ENCODE measurements at regions not wholly inside any gene's neighbourhood (a gene's known extent, or its start where the extent isn't known, plus 50 kb on each side); places are given as distances from the start of the nearest gene placed in this dataset.
A peak's percentile ranks its signal among the peaks of the same experiment; 100 is the strongest.

- Histone ChIP-seq H3K4me3 (ENCODE audit: low read length) (no peak overlapping the region), H3K4me1 (ENCODE audit: control insufficient read depth, insufficient read depth, low read length) (no peaks in the 10 kb centered on the region), H3K36me3 (ENCODE audit: control insufficient read depth, insufficient read depth, low read length, severe bottlenecking) (no peaks in the 10 kb centered on the region), H3K9ac (ENCODE audit: low read length) (no peak overlapping the region), H3K27me3 (replicated peaks; ENCODE audit: control insufficient read depth, insufficient read depth, low read length) (peaks cover 81% of the 10 kb centered on the region), H3K9me3 (ENCODE audit: control insufficient read depth, low read length) (no peaks in the 10 kb centered on the region)
- no peak for DNase-seq (ENCODE audit: low read depth)
Measured at GRCh38 chr1:17920881-17921640, 165.9 kb downstream of the ACTL8 start.

- H3K9ac ChIP-seq (ENCODE audit: low read length) = no peak overlapping the region
- no peaks in the 10 kb centered on the region for H3K36me3 ChIP-seq (ENCODE audit: control insufficient read depth, insufficient read depth, low read length, severe bottlenecking)
- H3K27me3 ChIP-seq (replicated peaks; ENCODE audit: control insufficient read depth, insufficient read depth, low read length) = peaks cover 80% of the 10 kb centered on the region
- no peak overlapping the region for H3K4me3 ChIP-seq (ENCODE audit: low read length)
- no peaks in the 10 kb centered on the region for H3K4me1 ChIP-seq (ENCODE audit: control insufficient read depth, insufficient read depth, low read length)
- no peaks in the 10 kb centered on the region for H3K9me3 ChIP-seq (ENCODE audit: control insufficient read depth, low read length)
- peak; percentile 30 for DNase-seq (ENCODE audit: low read depth)
Measured at GRCh38 chr1:17922833-17923232, 167.7 kb downstream of the ACTL8 start.

- Histone ChIP-seq H3K36me3 (ENCODE audit: control insufficient read depth, insufficient read depth, low read length, severe bottlenecking) (no peaks in the 10 kb centered on the region), H3K4me1 (ENCODE audit: control insufficient read depth, insufficient read depth, low read length) (no peaks in the 10 kb centered on the region), H3K27me3 (replicated peaks; ENCODE audit: control insufficient read depth, insufficient read depth, low read length) (peaks cover 81% of the 10 kb centered on the region), H3K4me3 (ENCODE audit: low read length) (no peak overlapping the region), H3K9me3 (ENCODE audit: control insufficient read depth, low read length) (no peaks in the 10 kb centered on the region), H3K9ac (ENCODE audit: low read length) (no peak overlapping the region)
- DNase-seq (ENCODE audit: low read depth) = no peak
Measured at GRCh38 chr1:17923666-17924065, 168.5 kb downstream of the ACTL8 start.

- Histone ChIP-seq H3K36me3 (ENCODE audit: control insufficient read depth, insufficient read depth, low read length, severe bottlenecking) (no peaks in the 10 kb centered on the region), H3K4me1 (ENCODE audit: control insufficient read depth, insufficient read depth, low read length) (no peaks in the 10 kb centered on the region), H3K9ac (ENCODE audit: low read length) (no peak overlapping the region), H3K9me3 (ENCODE audit: control insufficient read depth, low read length) (no peaks in the 10 kb centered on the region), H3K27me3 (replicated peaks; ENCODE audit: control insufficient read depth, insufficient read depth, low read length) (peaks cover 89% of the 10 kb centered on the region), H3K4me3 (ENCODE audit: low read length) (no peak overlapping the region)
- no peak for DNase-seq (ENCODE audit: low read depth)
Measured at GRCh38 chr1:17924578-17924977, 169.4 kb downstream of the ACTL8 start.

GRCh38 chr1:17925290-17926237 is 170.4 kb downstream of the ACTL8 start:
- DNase-seq (ENCODE audit: low read depth) = no peak
- peaks cover 89% of the 10 kb centered on the region for H3K27me3 ChIP-seq (replicated peaks; ENCODE audit: control insufficient read depth, insufficient read depth, low read length)
- no peaks in the 10 kb centered on the region for H3K9me3 ChIP-seq (ENCODE audit: control insufficient read depth, low read length)
- H3K36me3 ChIP-seq (ENCODE audit: control insufficient read depth, insufficient read depth, low read length, severe bottlenecking) = no peaks in the 10 kb centered on the region
- no peak overlapping the region for H3K4me3 ChIP-seq (ENCODE audit: low read length)
- H3K9ac ChIP-seq (ENCODE audit: low read length) = no peak overlapping the region
- no peaks in the 10 kb centered on the region for H3K4me1 ChIP-seq (ENCODE audit: control insufficient read depth, insufficient read depth, low read length)

- H3K9ac ChIP-seq (ENCODE audit: low read length) = no peak overlapping the region
- H3K9me3 ChIP-seq (ENCODE audit: control insufficient read depth, low read length) = peaks cover 7% of the 10 kb centered on the region
- H3K36me3 ChIP-seq (ENCODE audit: control insufficient read depth, insufficient read depth, low read length, severe bottlenecking) = no peaks in the 10 kb centered on the region
- no peaks in the 10 kb centered on the region for H3K4me1 ChIP-seq (ENCODE audit: control insufficient read depth, insufficient read depth, low read length)
- H3K4me3 ChIP-seq (ENCODE audit: low read length) = no peak overlapping the region
- H3K27me3 ChIP-seq (replicated peaks; ENCODE audit: control insufficient read depth, insufficient read depth, low read length) = peaks cover 87% of the 10 kb centered on the region
- DNase-seq (ENCODE audit: low read depth) = no peak
Measured at GRCh38 chr1:17926906-17927305, 171.8 kb downstream of the ACTL8 start.

GRCh38 chr1:17927952-17928351 is 172.8 kb downstream of the ACTL8 start:
- Histone ChIP-seq H3K4me3 (ENCODE audit: low read length) (no peak overlapping the region), H3K4me1 (ENCODE audit: control insufficient read depth, insufficient read depth, low read length) (no peaks in the 10 kb centered on the region), H3K9ac (ENCODE audit: low read length) (no peak overlapping the region), H3K27me3 (replicated peaks; ENCODE audit: control insufficient read depth, insufficient read depth, low read length) (peaks cover 91% of the 10 kb centered on the region), H3K36me3 (ENCODE audit: control insufficient read depth, insufficient read depth, low read length, severe bottlenecking) (no peaks in the 10 kb centered on the region), H3K9me3 (ENCODE audit: control insufficient read depth, low read length) (peaks cover 18% of the 10 kb centered on the region)
- no peak for DNase-seq (ENCODE audit: low read depth)

- Histone ChIP-seq H3K9ac (ENCODE audit: low read length) (no peak overlapping the region), H3K4me3 (ENCODE audit: low read length) (no peak overlapping the region), H3K27me3 (replicated peaks; ENCODE audit: control insufficient read depth, insufficient read depth, low read length) (peaks cover 91% of the 10 kb centered on the region), H3K4me1 (ENCODE audit: control insufficient read depth, insufficient read depth, low read length) (peaks cover 3% of the 10 kb centered on the region), H3K9me3 (ENCODE audit: control insufficient read depth, low read length) (peaks cover 20% of the 10 kb centered on the region), H3K36me3 (ENCODE audit: control insufficient read depth, insufficient read depth, low read length, severe bottlenecking) (no peaks in the 10 kb centered on the region)
- DNase-seq (ENCODE audit: low read depth) = no peak
Measured at GRCh38 chr1:17929224-17929623, 174.1 kb downstream of the ACTL8 start.

- H3K36me3 ChIP-seq (ENCODE audit: control insufficient read depth, insufficient read depth, low read length, severe bottlenecking) = no peaks in the 10 kb centered on the region
- peaks cover 20% of the 10 kb centered on the region for H3K9me3 ChIP-seq (ENCODE audit: control insufficient read depth, low read length)
- H3K27me3 ChIP-seq (replicated peaks; ENCODE audit: control insufficient read depth, insufficient read depth, low read length) = peaks cover 90% of the 10 kb centered on the region
Measured at GRCh38 chr1:17930635-17931034, 175.5 kb downstream of the ACTL8 start.

GRCh38 chr1:17932164-17932563 is 175.4 kb upstream of the IGSF21 start:
- H3K4me1 ChIP-seq (ENCODE audit: control insufficient read depth, insufficient read depth, low read length) = peaks cover 3% of the 10 kb centered on the region
- peaks cover 20% of the 10 kb centered on the region for H3K9me3 ChIP-seq (ENCODE audit: control insufficient read depth, low read length)
- no peak for DNase-seq (ENCODE audit: low read depth)
- no peak overlapping the region for H3K4me3 ChIP-seq (ENCODE audit: low read length)
- H3K36me3 ChIP-seq (ENCODE audit: control insufficient read depth, insufficient read depth, low read length, severe bottlenecking) = no peaks in the 10 kb centered on the region
- no peak overlapping the region for H3K9ac ChIP-seq (ENCODE audit: low read length)
- H3K27me3 ChIP-seq (replicated peaks; ENCODE audit: control insufficient read depth, insufficient read depth, low read length) = peaks cover 83% of the 10 kb centered on the region

More at GRCh38 chr1:17930635-17931034, 175.5 kb downstream of the ACTL8 start:
- peaks cover 3% of the 10 kb centered on the region for H3K4me1 ChIP-seq (ENCODE audit: control insufficient read depth, insufficient read depth, low read length)
- no peak overlapping the region for H3K4me3 ChIP-seq (ENCODE audit: low read length)
- DNase-seq (ENCODE audit: low read depth) = no peak
- H3K9ac ChIP-seq (ENCODE audit: low read length) = no peak overlapping the region

- peaks cover 3% of the 10 kb centered on the region for H3K4me1 ChIP-seq (ENCODE audit: control insufficient read depth, insufficient read depth, low read length)
- H3K4me3 ChIP-seq (ENCODE audit: low read length) = no peak overlapping the region
- H3K36me3 ChIP-seq (ENCODE audit: control insufficient read depth, insufficient read depth, low read length, severe bottlenecking) = no peaks in the 10 kb centered on the region
- H3K27me3 ChIP-seq (replicated peaks; ENCODE audit: control insufficient read depth, insufficient read depth, low read length) = peaks cover 80% of the 10 kb centered on the region
- H3K9me3 ChIP-seq (ENCODE audit: control insufficient read depth, low read length) = peaks cover 20% of the 10 kb centered on the region
- DNase-seq (ENCODE audit: low read depth) = no peak
- H3K9ac ChIP-seq (ENCODE audit: low read length) = no peak overlapping the region
Measured at GRCh38 chr1:17933501-17933900, 174.1 kb upstream of the IGSF21 start.
